Osteoblast (primary cell): ENCODE measurements at regions not wholly inside any gene's neighbourhood (a gene's known extent, or its start where the extent isn't known, plus 50 kb on each side); places are given as distances from the start of the nearest gene placed in this dataset.

Experiments used
- DNase-seq: peaks from one replicate; pipeline ENCODE4 v3.0.0; 2011; ENCODE audit warnings: low spot score, mixed read lengths; ENCODE audit not compliant: insufficient read length; ENCODE audit errors: missing footprints
- H2AFZ ChIP-seq: 2 replicates; pipeline ENCODE4 v1.6.0; 2011; ENCODE audit warnings: mild to moderate bottlenecking, low read length
- H3K27ac ChIP-seq: 2 replicates; pipeline ENCODE4 v1.5.1; 2011; ENCODE audit warnings: mild to moderate bottlenecking, low read depth, low read length, moderate library complexity
- H3K27me3 ChIP-seq: 2 replicates; pipeline ENCODE4 v1.6.0; 2012; ENCODE audit warnings: mild to moderate bottlenecking, control low read depth, inconsistent platforms, low read length, moderate library complexity; ENCODE audit not compliant: insufficient read depth
- H3K36me3 ChIP-seq: 2 replicates; pipeline ENCODE4 v1.5.1; 2011; ENCODE audit warnings: mild to moderate bottlenecking, low read length, control low read depth, moderate library complexity; ENCODE audit not compliant: insufficient read depth
- H3K4me1 ChIP-seq: 2 replicates; pipeline ENCODE4 v1.5.1; 2011; ENCODE audit warnings: mild to moderate bottlenecking, low read length, control low read depth, moderate library complexity; ENCODE audit not compliant: insufficient read depth
- H3K4me2 ChIP-seq: 2 replicates; pipeline ENCODE4 v1.6.0; 2011; ENCODE audit warnings: mild to moderate bottlenecking, low read length; ENCODE audit not compliant: insufficient read depth
- H3K4me3 ChIP-seq: fragments of 200-600 bp; sonication (generic); 3 replicates; pipeline ENCODE4 v1.5.1; 2012; ENCODE audit warnings: mild to moderate bottlenecking, low read length, inconsistent platforms; ENCODE audit not compliant: insufficient read depth
- H3K79me2 ChIP-seq: 2 replicates; pipeline ENCODE4 v1.6.0; 2012; ENCODE audit warnings: mild to moderate bottlenecking, low read length, control low read depth, inconsistent platforms; ENCODE audit not compliant: insufficient read depth
- H3K9me3 ChIP-seq: 2 replicates; pipeline ENCODE4 v1.5.1; 2011; ENCODE audit warnings: low read depth, low read length, control low read depth
- H4K20me1 ChIP-seq: 2 replicates; pipeline ENCODE4 v1.6.0; 2012; ENCODE audit warnings: mild to moderate bottlenecking, low read length, control low read depth; ENCODE audit not compliant: insufficient read depth
- CTCF ChIP-seq: IDR thresholded peaks from 2 replicates; pipeline ENCODE4 v1.5.1; 2011; ENCODE audit warnings: mild to moderate bottlenecking, low read depth, low read length, moderate library complexity; ENCODE audit errors: extremely low read depth

GRCh38 chr13:97640268-97640667, 206.3 kb downstream of the RAP2A start:
- Histone ChIP-seq H3K4me2 (no peak overlapping the region), H3K4me3 (no peak overlapping the region), H3K27ac (no peak overlapping the region), H3K4me1 (no peaks in the 10 kb centered on the region), H3K36me3 (no peaks in the 10 kb centered on the region), H3K79me2 (no peaks in the 10 kb centered on the region), H3K9me3 (no peaks in the 10 kb centered on the region), H4K20me1 (no peaks in the 10 kb centered on the region), H3K27me3 (no peaks in the 10 kb centered on the region), H2AFZ (no peak overlapping the region)
- DNase-seq, result no peak
- TF ChIP-seq CTCF, result no peak

GRCh38 chr13:97648171-97648880, 214.4 kb downstream of the RAP2A start:
- no peaks in the 10 kb centered on the region for H4K20me1 ChIP-seq
- no peak for DNase-seq
- H3K4me2 ChIP-seq, result no peak overlapping the region
- TF ChIP-seq CTCF, result no peak
- no peak overlapping the region for H3K27ac ChIP-seq
- no peaks in the 10 kb centered on the region for H3K9me3 ChIP-seq
- no peaks in the 10 kb centered on the region for H3K36me3 ChIP-seq
- H2AFZ ChIP-seq, result no peak overlapping the region
- H3K27me3 ChIP-seq, result no peaks in the 10 kb centered on the region
- H3K79me2 ChIP-seq, result no peaks in the 10 kb centered on the region
- H3K4me3 ChIP-seq, result no peak overlapping the region
- no peaks in the 10 kb centered on the region for H3K4me1 ChIP-seq

GRCh38 chr13:97648881-97649224, 214.9 kb downstream of the RAP2A start:
- no peak for TF ChIP-seq CTCF
- Histone ChIP-seq H3K4me1 (no peaks in the 10 kb centered on the region), H4K20me1 (no peaks in the 10 kb centered on the region), H3K4me3 (no peak overlapping the region), H3K36me3 (no peaks in the 10 kb centered on the region), H3K27ac (no peak overlapping the region), H3K4me2 (no peak overlapping the region), H3K9me3 (no peaks in the 10 kb centered on the region), H3K79me2 (no peaks in the 10 kb centered on the region), H2AFZ (no peak overlapping the region), H3K27me3 (no peaks in the 10 kb centered on the region)
- DNase-seq, result no peak

- DNase-seq, result no peak
- Histone ChIP-seq H3K9me3 (no peaks in the 10 kb centered on the region), H3K27ac (no peak overlapping the region), H2AFZ (no peak overlapping the region), H3K27me3 (no peaks in the 10 kb centered on the region), H3K4me2 (no peak overlapping the region), H3K4me3 (no peak overlapping the region), H4K20me1 (no peaks in the 10 kb centered on the region), H3K79me2 (no peaks in the 10 kb centered on the region), H3K36me3 (no peaks in the 10 kb centered on the region), H3K4me1 (no peaks in the 10 kb centered on the region)
- TF ChIP-seq CTCF, result no peak
Measured at GRCh38 chr13:97653443-97654140, 219.6 kb downstream of the RAP2A start.
